HG03280 (cell line): ENCODE measurements at regions not wholly inside any gene's neighbourhood (a gene's known extent, or its start where the extent isn't known, plus 50 kb on each side); places are given as distances from the start of the nearest gene placed in this dataset.
"Not testable (repeated sequence)": the region's sequence is repeated elsewhere in the genome, so short reads cannot be mapped to it uniquely, and the experiment has no call there.

Experiments
- ATAC-seq: cut with Tn5 transposase; IDR thresholded peaks from one replicate; pipeline ENCODE4 v1.9.1; 2021; ENCODE audit warnings: mild to moderate bottlenecking, moderate library complexity; ENCODE audit not compliant: unreplicated experiment

- no peak for ATAC-seq
These were observed 1098.5 kb upstream of the LCORL start for GRCh38 chr4:19119904-19120560.

DNA sequence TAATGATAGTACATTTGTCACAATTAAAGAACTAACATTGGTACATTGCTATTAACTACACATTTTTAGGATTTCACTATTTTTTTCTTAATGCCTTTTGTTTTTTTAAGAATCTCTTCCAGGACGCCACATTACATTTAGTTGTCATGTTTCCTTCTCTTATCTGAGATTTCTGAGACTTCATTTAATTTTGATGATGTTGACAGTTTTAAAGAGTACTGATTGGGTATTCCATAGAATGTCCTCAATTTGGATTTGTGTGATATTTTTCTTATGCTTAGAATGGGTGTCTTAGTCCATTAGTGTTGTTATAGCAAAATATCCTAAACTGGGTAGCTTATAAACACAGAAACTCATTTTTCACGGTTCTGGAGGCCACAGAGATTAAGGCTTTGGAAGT is 1095.5 kb upstream of the LCORL start:
- ATAC-seq: no peak

DNA sequence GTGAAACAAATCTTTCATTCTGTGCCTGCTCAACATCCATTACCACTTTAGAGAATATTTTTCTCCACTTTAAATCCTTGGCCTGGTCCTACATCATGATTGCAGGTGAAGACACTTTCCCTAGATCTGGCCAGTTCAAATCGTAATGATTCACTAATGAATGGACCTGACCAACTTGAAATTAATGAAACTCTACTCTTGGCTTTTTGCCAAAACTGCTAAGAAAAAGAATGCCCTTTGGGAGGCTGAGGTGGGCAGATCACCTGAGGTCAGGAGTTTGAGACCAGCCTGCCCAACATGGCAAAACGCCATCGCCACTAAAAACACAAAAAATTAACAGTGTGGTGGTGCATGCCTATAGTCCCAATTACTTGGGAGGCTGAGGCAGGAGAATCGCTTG is 1082.6 kb upstream of the LCORL start:
- no peak for ATAC-seq

DNA sequence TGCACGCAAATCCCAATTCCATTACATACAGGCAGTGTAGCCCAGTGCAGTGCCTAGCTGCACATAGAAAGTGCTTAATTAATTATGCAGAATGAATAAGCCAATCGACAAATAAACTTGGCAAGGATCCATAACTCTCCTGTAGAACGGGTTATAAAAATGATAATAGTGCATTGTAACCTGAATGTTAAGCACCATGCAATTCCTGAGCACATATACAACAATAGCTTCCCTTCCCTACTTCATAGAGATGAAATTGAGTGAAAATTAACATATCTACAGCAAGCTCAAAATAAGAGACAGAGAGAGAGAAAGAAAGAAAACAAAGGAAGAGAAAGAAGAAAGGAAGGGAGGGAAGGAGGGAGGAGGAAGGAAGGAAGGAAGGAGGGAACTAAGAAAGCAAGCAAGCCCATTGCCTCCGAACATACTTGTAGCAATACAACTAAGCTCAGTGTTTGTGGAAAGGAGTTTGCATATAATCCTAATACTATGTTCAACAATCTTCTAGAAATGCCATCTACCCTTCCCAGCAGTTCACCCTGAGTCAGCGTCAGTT is 1074.0 kb upstream of the LCORL start:
- ATAC-seq: no peak

- no peak for ATAC-seq
These were observed 1072.4 kb upstream of the LCORL start for GRCh38 chr4:19093951-19094350.

GRCh38 chr4:19092797-19093196 is 1071.2 kb upstream of the LCORL start:
- ATAC-seq: no peak

DNA sequence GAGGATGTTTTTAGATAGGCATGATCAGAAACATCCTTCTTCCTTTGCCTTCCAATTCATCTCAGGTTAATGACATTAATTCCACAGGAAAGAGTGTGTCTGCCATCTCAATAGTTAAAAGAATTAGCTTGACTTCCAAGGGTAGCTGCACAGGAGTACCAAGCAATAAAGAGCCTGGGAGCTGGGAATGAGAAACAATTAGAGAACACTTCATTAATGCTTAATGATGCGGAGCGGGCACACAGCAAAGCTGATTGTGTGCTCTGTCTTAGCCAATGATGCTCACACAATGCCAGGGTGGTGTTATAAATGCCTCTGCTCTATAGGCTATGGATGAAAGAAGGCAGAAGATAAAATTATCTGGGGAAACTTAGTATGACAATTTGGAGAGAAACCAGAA is 1052.5 kb upstream of the LCORL start:
- ATAC-seq: no peak

- no peak for ATAC-seq
These were observed 1042.1 kb upstream of the LCORL start for GRCh38 chr4:19063662-19064061.

DNA sequence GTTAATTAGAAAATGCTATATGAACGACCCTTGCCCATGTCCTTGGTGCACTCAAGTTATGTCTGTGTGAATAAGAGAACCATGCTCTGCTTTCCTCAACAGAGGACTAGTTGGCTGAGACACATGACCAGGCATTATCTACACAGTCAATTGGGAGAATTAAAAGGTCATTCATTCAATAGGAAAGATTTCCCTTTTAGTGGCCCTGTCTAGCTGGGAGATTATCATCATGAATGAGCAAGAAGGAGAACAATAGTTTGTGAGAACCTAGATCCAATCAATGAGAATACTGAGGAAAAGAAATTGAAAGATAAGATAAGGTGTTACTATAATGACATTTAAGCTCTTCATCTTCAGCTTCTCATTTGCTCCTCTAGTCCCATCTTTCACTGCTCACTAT is 1033.4 kb upstream of the LCORL start:
- no peak for ATAC-seq

- ATAC-seq: no peak
These were observed 1030.3 kb upstream of the LCORL start for GRCh38 chr4:19051831-19052230.

- no peak for ATAC-seq
These were observed 1025.8 kb upstream of the LCORL start for GRCh38 chr4:19047279-19047880.

GRCh38 chr4:19039816-19040215 is 1018.3 kb upstream of the LCORL start:
- ATAC-seq: no peak

- no peak for ATAC-seq
These were observed 1016.7 kb upstream of the LCORL start for GRCh38 chr4:19038231-19038630.

DNA sequence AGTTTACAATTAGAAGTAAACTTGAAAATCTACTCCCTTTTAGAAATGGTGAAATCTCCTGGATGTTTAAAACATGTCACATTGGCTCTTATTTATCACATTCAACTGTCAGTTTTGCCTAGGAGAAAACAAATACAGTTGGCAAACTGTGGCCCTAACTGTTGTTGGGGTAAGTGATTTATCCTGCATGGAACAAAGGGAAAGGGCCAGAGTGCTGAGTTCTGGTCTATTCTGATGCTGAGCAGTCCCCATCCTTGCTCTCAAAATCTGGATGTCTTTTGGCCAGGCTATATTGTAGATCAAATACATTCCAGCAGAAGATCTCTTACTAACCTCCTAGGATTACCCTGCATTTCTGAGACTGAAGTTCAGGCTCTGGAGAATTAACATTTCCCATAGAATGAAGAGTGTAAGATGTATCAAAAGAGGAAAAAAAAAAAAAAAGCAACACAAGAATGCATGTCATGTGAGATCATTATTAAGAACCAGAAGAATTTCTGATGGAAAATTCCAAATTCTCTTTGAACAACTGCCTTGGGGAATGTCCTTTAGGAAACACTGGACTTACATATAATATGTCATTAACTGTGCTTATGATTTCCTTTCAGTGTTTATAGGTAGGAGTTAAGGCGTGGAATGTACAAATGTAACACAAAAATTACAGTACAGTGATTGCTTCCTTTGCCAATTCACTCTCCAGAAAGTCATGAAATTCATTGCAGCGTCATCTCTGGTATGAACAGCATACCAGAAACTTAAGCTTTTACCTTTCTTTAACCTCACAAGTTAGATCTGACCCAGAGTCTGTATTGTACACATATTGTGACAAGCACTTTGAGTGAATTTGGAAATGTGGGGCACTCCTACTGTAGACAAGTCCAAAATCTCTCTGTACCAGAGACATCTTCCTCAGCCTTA is 1012.5 kb upstream of the LCORL start:
- ATAC-seq: no peak

DNA sequence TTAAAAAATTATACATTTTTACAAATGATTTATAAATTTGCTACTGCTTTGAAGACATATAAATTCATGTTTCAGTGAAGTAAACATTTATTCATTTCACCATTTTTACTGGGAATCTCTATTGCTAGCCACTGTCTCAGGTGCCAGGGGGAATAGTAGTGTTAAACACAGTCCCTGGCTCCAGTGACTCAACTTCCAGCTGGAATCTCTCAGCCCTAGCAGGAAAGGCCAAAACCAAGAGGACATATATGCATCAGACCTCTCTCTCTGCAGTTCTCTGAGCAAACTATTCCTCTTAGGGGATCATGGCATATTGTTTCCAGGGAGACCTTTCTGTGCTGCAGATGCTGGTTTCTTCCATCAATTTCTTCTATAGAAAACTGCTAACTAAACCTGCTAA is 1009.0 kb upstream of the LCORL start:
- no peak for ATAC-seq

DNA sequence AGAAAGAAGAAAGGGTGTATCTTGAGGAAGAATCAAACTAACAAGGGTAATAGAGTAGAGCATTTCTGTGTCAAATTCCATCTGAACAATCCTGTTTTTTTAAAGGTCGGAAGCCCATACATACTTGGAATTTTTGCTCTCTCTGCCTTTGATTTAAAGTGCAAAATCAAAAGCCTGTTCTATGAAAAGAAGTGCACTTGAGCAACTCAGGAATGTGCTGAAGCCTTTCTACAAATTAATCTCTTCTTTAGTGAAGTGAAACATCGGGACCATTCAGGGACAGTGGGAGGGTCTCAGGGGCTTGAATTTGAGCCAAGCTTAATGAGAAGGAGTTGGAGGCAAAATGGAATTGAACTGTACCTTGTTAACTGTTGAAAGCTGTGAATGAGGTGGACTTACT is 1008.5 kb upstream of the LCORL start:
- no peak for ATAC-seq

GRCh38 chr4:19026281-19026680 is 1004.7 kb upstream of the LCORL start:
- ATAC-seq: no peak

DNA sequence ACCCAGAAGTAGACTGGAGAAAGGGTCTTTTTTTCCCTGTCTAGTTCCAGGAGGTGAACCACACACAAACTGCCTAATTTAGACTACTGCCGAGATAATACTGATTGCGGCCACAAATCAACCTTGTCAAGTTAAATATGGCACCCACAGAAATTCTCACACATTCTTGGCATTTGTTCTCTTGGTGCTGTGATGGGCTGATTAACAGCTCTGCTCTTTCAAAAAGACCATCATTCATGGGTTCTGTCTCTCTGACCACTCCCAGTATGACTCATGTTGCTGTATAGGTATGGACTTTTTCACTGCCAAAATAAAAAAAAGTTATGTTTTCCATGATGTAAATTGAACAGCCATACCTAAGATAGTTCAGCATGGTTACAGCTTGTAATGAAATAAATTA is 1003.5 kb upstream of the LCORL start:
- ATAC-seq: no peak

GRCh38 chr4:19024047-19024446 is 1002.5 kb upstream of the LCORL start:
- ATAC-seq: no peak

DNA sequence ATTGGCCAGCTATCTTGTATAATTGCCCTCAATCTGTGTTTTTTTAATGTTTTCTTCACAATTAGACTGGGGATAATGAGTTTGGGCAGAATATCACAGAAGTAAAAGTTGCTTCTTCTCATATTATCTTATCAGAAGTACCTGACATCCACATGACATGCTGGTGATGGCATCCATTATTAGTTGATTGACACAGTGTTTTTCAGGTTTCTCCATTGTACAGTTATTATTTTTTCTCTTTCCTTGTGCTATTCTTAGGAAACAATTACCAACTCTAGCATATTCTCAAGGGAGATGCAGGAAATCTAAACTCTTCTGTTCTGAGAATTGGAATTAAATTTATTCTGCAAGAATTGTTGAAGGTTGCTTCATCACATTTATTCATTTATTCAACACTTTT is 1000.1 kb upstream of the LCORL start:
- ATAC-seq: no peak

GRCh38 chr4:19016550-19016949 is 995.0 kb upstream of the LCORL start:
- not testable (repeated sequence) for ATAC-seq

- no peak for ATAC-seq
These were observed 993.0 kb upstream of the LCORL start for GRCh38 chr4:19014594-19014993.
